ENCODE measurements at regions not wholly inside any gene's neighbourhood (a gene's known extent, or its start where the extent isn't known, plus 50 kb on each side); places are given as distances from the start of the nearest gene placed in this dataset.
A peak's percentile ranks its signal among the peaks of the same experiment; 100 is the strongest.

- H3K9me3 ChIP-seq (ENCODE audit: low read depth, low read length) = no peaks in the 10 kb centered on the region
- no peak overlapping the region for H3K4me3 ChIP-seq (ENCODE audit: insufficient read depth, low read length)
- no peak for TF ChIP-seq CTCF (IDR thresholded peaks at IDR 0.05; ENCODE audit: extremely low read depth, low read depth, low read length)
- no peaks in the 10 kb centered on the region for H3K36me3 ChIP-seq (ENCODE audit: insufficient read depth, low read length)
- no peak overlapping the region for H3K4me2 ChIP-seq (ENCODE audit: insufficient read depth, low read length)
- H3K27me3 ChIP-seq (ENCODE audit: insufficient read depth, low read length) = no peaks in the 10 kb centered on the region
- no peak overlapping the region for H2AFZ ChIP-seq (ENCODE audit: low read length)
- no peaks in the 10 kb centered on the region for H4K20me1 ChIP-seq (ENCODE audit: insufficient read depth, low read length)
- H3K27ac ChIP-seq (ENCODE audit: low read depth, low read length) = peak overlapping the region; percentile 73
- no peak for DNase-seq (ENCODE audit: insufficient read length, low spot score, missing footprints)
- peaks cover 29% of the 10 kb centered on the region for H3K4me1 ChIP-seq (ENCODE audit: insufficient read depth, low read length)
- no peaks in the 10 kb centered on the region for H3K79me2 ChIP-seq (ENCODE audit: insufficient read depth, low read length)
Measured at GRCh38 chrX:45667666-45668065, 467.0 kb upstream of the DIPK2B start.

GRCh38 chrX:45664727-45665290 lies 464.1 kb upstream of the DIPK2B start:
- Histone ChIP-seq H3K4me1 (ENCODE audit: insufficient read depth, low read length) (peaks cover 20% of the 10 kb centered on the region), H2AFZ (ENCODE audit: low read length) (no peak overlapping the region), H3K27ac (ENCODE audit: low read depth, low read length) (no peak overlapping the region), H3K4me3 (ENCODE audit: insufficient read depth, low read length) (no peak overlapping the region), H3K27me3 (ENCODE audit: insufficient read depth, low read length) (peaks cover 6% of the 10 kb centered on the region), H3K36me3 (ENCODE audit: insufficient read depth, low read length) (no peaks in the 10 kb centered on the region), H4K20me1 (ENCODE audit: insufficient read depth, low read length) (no peaks in the 10 kb centered on the region), H3K4me2 (ENCODE audit: insufficient read depth, low read length) (no peak overlapping the region), H3K9me3 (ENCODE audit: low read depth, low read length) (no peaks in the 10 kb centered on the region), H3K79me2 (ENCODE audit: insufficient read depth, low read length) (no peaks in the 10 kb centered on the region)
- no peak for TF ChIP-seq CTCF (IDR thresholded peaks at IDR 0.05; ENCODE audit: extremely low read depth, low read depth, low read length)
- no peak for DNase-seq (ENCODE audit: insufficient read length, low spot score, missing footprints)

- no peak for DNase-seq (ENCODE audit: insufficient read length, low spot score, missing footprints)
- no peak for TF ChIP-seq CTCF (IDR thresholded peaks at IDR 0.05; ENCODE audit: extremely low read depth, low read depth, low read length)
- H3K27me3 ChIP-seq (ENCODE audit: insufficient read depth, low read length) = peaks cover 6% of the 10 kb centered on the region
- no peaks in the 10 kb centered on the region for H3K79me2 ChIP-seq (ENCODE audit: insufficient read depth, low read length)
- H3K27ac ChIP-seq (ENCODE audit: low read depth, low read length) = no peak overlapping the region
- H3K36me3 ChIP-seq (ENCODE audit: insufficient read depth, low read length) = no peaks in the 10 kb centered on the region
- no peak overlapping the region for H3K4me3 ChIP-seq (ENCODE audit: insufficient read depth, low read length)
- H3K4me2 ChIP-seq (ENCODE audit: insufficient read depth, low read length) = no peak overlapping the region
- no peaks in the 10 kb centered on the region for H4K20me1 ChIP-seq (ENCODE audit: insufficient read depth, low read length)
- no peaks in the 10 kb centered on the region for H3K4me1 ChIP-seq (ENCODE audit: insufficient read depth, low read length)
- no peak overlapping the region for H2AFZ ChIP-seq (ENCODE audit: low read length)
- no peaks in the 10 kb centered on the region for H3K9me3 ChIP-seq (ENCODE audit: low read depth, low read length)
Measured at GRCh38 chrX:45660477-45660876, 459.8 kb upstream of the DIPK2B start.

- Histone ChIP-seq H3K4me3 (ENCODE audit: insufficient read depth, low read length) (no peak overlapping the region), H3K4me1 (ENCODE audit: insufficient read depth, low read length) (peaks cover 1% of the 10 kb centered on the region), H4K20me1 (ENCODE audit: insufficient read depth, low read length) (no peaks in the 10 kb centered on the region), H3K27me3 (ENCODE audit: insufficient read depth, low read length) (peaks cover 4% of the 10 kb centered on the region), H3K79me2 (ENCODE audit: insufficient read depth, low read length) (no peaks in the 10 kb centered on the region), H3K27ac (ENCODE audit: low read depth, low read length) (no peak overlapping the region), H3K4me2 (ENCODE audit: insufficient read depth, low read length) (no peak overlapping the region), H3K9me3 (ENCODE audit: low read depth, low read length) (no peaks in the 10 kb centered on the region), H3K36me3 (ENCODE audit: insufficient read depth, low read length) (no peaks in the 10 kb centered on the region), H2AFZ (ENCODE audit: low read length) (no peak overlapping the region)
- TF ChIP-seq CTCF (IDR thresholded peaks at IDR 0.05; ENCODE audit: extremely low read depth, low read depth, low read length) = no peak
- DNase-seq (ENCODE audit: insufficient read length, low spot score, missing footprints) = no peak
Measured at GRCh38 chrX:45633419-45633818, 432.7 kb upstream of the DIPK2B start.
